Heart right ventricle (tissue), 16 donors: ENCODE measurements at regions not wholly inside any gene's neighbourhood (a gene's known extent, or its start where the extent isn't known, plus 50 kb on each side); places are given as distances from the start of the nearest gene placed in this dataset.

Experiments used
- ATAC-seq, 8 donors: fragments of 200-7000 bp; cut with Tn5 transposase; one replicate each; pipeline ENCODE4 v1.9.1; 2020; ENCODE audit warnings: mild to moderate bottlenecking in 8 of 8, moderate library complexity in 8 of 8, moderate number of reproducible peaks in 1 of 8
- DNase-seq, 2 donors: peaks; one replicate each; pipeline ENCODE4 v3.0.0-alpha.2; 2020
- H3K27ac ChIP-seq, 10 donors: fragments of 200-600 bp; sonication (generic) in 2 of 10; one replicate each; pipeline versions ENCODE4 v1.5.0 to v1.8.0; 2020 to 2022; ENCODE audit warnings: mild to moderate bottlenecking in 3 of 10
- H3K27me3 ChIP-seq, 7 donors: fragments of 200-600 bp; one replicate each; pipeline ENCODE4 v1.8.0; 2021 to 2022; ENCODE audit warnings: mild to moderate bottlenecking in 2 of 7
- H3K36me3 ChIP-seq, 9 donors: fragments of 200-600 bp; sonication (generic) in 1 of 9; one replicate each; pipeline versions ENCODE4 v1.5.0 to v1.8.0; 2020 to 2022; ENCODE audit warnings: mild to moderate bottlenecking in 2 of 9
- H3K4me1 ChIP-seq, 9 donors: fragments of 200-600 bp; sonication (generic) in 1 of 9; one replicate each; pipeline versions ENCODE4 v1.5.0 to v1.8.0; 2020 to 2022; ENCODE audit warnings: mild to moderate bottlenecking in 4 of 9
- H3K4me3 ChIP-seq, 10 donors: fragments of 200-600 bp; sonication (generic) in 2 of 10; one replicate each; pipeline versions ENCODE4 v1.5.0 to v1.8.0; 2020 to 2022; ENCODE audit warnings: mild to moderate bottlenecking in 7 of 10, moderate library complexity in 2 of 10
- H3K9me3 ChIP-seq, 11 donors: fragments of 200-600 bp in 10 of 11; sonication (generic) in 2 of 11; one replicate each; pipeline versions ENCODE4 v1.5.0 to v1.8.0; 2013 to 2022; ENCODE audit warnings: mild to moderate bottlenecking in 2 of 11, control low read depth in 1 of 11, moderate library complexity in 1 of 11
- CTCF ChIP-seq, 9 donors: fragments of 200-600 bp; sonication (generic) in 2 of 9; IDR thresholded peaks; one replicate each; pipeline versions ENCODE4 v1.5.0 to v1.8.0; 2021 to 2022; ENCODE audit warnings: antibody characterized with exemption in 9 of 9, mild to moderate bottlenecking in 5 of 9, moderate library complexity in 1 of 9
- WGBS, 2 donors: extraction: QIAGEN DNeasy Blood & Tissue Kit; methylation state at CpG; one replicate each; pipeline ENCODE4 v1.1.7; 2013; ENCODE audit warnings: inconsistent platforms in 1 of 2; 5-methylcytosine and 5-hydroxymethylcytosine counted together
- intact Hi-C, 10 donors: fragments of 100-400 bp; cut with DNase I; formaldehyde crosslinking; loops; one replicate each; pipeline versions ENCODE4 v1.11.1 to v1.14.2; 2022
- donor health status: Arrhythmogenic right ventricular cardiomyopathy.
- donor health status: ischemic (EF 13 %, LVEDD 7.1; RV severe dilation, severe dysfunction).
- donor health status: healthy with polysubstance abuse.
- donor health status: DM: no; HTN: yes; CAD: no.
- donor health status: DM: no; HTN: no; CAD: no.
- donor health status: ischemic (EF 25% LVEDD 6.9; RV normal size, moderate dysfunction).
- donor health status: ischemic (EF 25% LVEDD 5.7; RV mildly dilated, moderate dysfunction).
- donor health status: healthy.
- donor health status: DM: yes; HTN: yes; CAD: no.
- donor health status: Ischemic cardiomyopathy.
- donor health status: ischemic (EF 35%, LVEDD 5.7; RV mildly dilated, moderate dysfunction).
- donor health status: nonischemic (EF 11% LVEDD 7.7; RV severe dilation, severe dysfunction).
- donor health status: DM: yes; HTN: yes; CAD: no.
- donor health status: PGD.
- donor health status: ischemic (EF 29% LVEDD 5.4; RV normal size, mild dysfunction).
- donor health status: nonischemic (EF 23%, LVEDD 6.1; RV moderate dilation, normal function).

DNA sequence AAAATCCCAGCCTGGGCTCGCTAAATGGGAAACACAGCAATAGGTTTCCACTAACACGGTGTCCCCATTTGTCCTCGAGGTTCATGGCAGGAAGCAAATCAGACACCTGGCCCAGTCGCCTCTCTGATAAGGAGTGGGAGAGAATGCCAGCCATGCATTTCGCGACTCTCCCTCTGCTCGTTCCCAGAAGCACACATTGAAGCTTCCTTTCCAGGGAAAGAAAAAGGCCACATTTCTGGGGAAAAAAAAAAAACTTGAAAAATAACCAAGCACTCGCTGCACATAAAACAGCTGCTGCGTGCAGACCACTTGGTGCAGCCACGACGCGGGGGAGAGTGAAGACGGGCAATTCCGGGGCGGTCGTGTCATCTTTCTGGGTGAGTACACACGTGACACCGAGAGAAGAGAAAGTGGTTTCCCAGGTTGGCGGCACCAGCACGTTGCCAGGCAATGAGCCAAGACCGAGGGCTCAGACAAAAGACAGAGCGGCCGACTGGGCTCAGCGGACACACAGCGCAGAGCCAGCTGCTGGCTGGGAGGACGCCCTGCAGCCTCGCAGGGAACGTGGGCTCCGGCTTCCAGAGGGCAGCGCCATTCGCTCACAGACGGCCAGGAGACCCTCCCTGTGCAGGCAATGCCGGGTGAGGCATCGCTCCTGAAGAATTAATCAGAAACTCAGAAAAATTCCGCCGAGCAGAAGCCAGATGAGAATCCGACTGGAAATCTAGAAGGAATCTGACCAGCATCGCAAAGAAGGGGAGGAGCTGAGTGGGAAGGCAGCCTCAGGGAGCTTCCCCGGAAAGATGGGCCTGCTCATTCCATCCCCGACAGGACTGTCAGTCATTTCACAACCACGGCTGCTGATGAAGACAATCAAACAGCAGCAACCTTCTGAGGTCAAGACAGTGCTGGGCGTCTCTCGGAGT lies 83.2 kb upstream of the IRS2 start:
- 13 to 30% methylated on average over 43 of the region's 43 CpGs for WGBS, 2 donors
- intact Hi-C loops: loop anchor here in 6 of 10 donors (5.0 to 10.0 kb wide), 4 partner anchors 85 to 238 kb away; partner anchors contain the start of gene IRS2 (in 1 of the 6)
- no peaks in the 10 kb centered on the region for H3K9me3 ChIP-seq

DNA sequence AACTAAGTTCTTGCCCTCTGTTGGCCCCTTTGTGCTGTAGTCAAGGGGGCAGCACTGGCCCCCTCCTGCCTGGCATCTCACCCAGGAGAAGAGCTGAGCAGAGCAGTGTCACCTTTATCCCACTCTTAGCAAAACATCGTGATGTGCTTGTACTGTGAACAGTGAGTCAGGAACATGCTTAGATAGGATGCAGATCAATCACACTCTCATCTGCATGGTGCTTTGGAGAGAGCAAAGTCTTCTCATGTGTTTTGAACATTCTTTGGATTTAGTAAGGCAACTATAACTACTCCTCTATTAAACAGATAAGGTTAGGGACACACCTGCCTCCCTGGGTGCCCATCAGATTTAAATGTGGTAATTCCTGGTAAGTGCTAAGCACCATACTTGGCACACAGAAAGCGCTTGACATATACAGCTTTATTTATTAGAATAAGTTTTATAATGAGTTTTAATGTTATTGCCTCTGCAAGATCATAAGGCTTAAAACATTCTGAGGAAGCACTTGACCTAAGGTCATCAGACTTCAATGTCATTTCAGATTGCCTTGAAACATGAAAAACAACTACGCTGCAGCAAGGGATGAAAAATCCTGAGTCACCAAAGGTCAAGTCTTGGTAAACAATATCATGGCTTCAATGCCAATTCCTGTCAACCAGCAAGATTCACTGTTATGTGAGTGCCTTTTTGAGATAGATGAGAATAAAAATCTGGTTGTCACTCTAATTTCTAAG lies 82.4 kb upstream of the IRS2 start:
- ATAC-seq: no peak
- H3K27me3 ChIP-seq: no peaks in the 10 kb centered on the region
- peak overlapping the region in 6 of 10 donors; percentile 27 to 52 (median 47) for H3K4me3 ChIP-seq
- no peaks in the 10 kb centered on the region for H3K9me3 ChIP-seq
- no peak for DNase-seq
- intact Hi-C loops: loop anchor here in 3 of 10 donors (5.0 to 10.0 kb wide), 3 partner anchors 84 to 239 kb away; partner anchors contain the start of gene IRS2 (in 1 of the 3)
- peak overlapping the region in 9 of 10 donors; percentile 24 to 87 (median 57) for H3K27ac ChIP-seq
- no peaks in the 10 kb centered on the region for H3K36me3 ChIP-seq
- H3K4me1 ChIP-seq: peaks cover 0 to 29% (median 19%) of the 10 kb centered on the region in 9 donors
- TF ChIP-seq CTCF (IDR thresholded peaks at IDR 0.05): no peak
- 50 to 59% methylated on average over 3 of the region's 3 CpGs for WGBS, 2 donors

More for the DNA sequence above, 83.2 kb upstream of the IRS2 start:
- peaks cover 0 to 38% (median 19%) of the 10 kb centered on the region in 9 donors for H3K4me1 ChIP-seq
- DNase-seq (peak; percentile 80 to 81), ATAC-seq (peak; percentile 83 to 94 (median 88))
- peak overlapping the region in 9 of 10 donors; percentile 15 to 52 (median 44) for H3K4me3 ChIP-seq
- no peaks in the 10 kb centered on the region for H3K36me3 ChIP-seq
- H3K27ac ChIP-seq: peak overlapping the region; percentile 42 to 87 (median 64)
- no peaks in the 10 kb centered on the region for H3K27me3 ChIP-seq
- peak in 6 of 9 donors; percentile 16 to 50 (median 38) for TF ChIP-seq CTCF (IDR thresholded peaks at IDR 0.05)

DNA sequence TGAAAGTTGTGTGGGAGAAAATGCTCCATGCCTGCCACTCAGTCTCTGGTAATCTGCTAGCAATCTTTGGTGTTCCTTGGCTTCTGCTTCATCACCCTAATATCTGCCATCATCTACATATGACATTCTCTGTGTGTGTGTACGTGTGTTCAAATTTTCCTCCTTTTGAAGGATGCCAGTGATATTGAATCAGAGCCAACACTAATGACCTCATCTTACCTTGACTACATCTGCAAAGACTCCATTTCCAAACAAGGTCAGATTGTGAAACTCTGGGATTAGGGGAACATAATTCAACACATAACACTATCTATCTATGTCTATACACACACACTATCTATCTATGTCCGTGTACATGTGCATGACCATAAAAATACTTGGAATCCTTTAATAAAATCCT lies 81.4 kb upstream of the IRS2 start:
- DNase-seq: no peak
- Histone ChIP-seq H3K36me3 (no peaks in the 10 kb centered on the region), H3K27me3 (no peaks in the 10 kb centered on the region), H3K9me3 (no peaks in the 10 kb centered on the region), H3K4me1 (peaks cover 0 to 29% (median 19%) of the 10 kb centered on the region in 9 donors), H3K4me3 (no peak overlapping the region), H3K27ac (peak overlapping the region in 1 of 10 donors; percentile 41)
- intact Hi-C loops: loop anchor here in 3 of 10 donors (5.0 to 10.0 kb wide), 3 partner anchors 83 to 240 kb away; partner anchors contain the start of gene IRS2 (in 1 of the 3)
- WGBS, 2 donors: 52 to 55% methylated on average over 2 of the region's 2 CpGs
- TF ChIP-seq CTCF (IDR thresholded peaks at IDR 0.05): no peak
- ATAC-seq: no peak

- Histone ChIP-seq H3K4me3 (no peak overlapping the region), H3K4me1 (peaks cover 0 to 4% (median 0%) of the 10 kb centered on the region in 9 donors), H3K9me3 (no peaks in the 10 kb centered on the region), H3K36me3 (no peaks in the 10 kb centered on the region), H3K27ac (no peak overlapping the region), H3K27me3 (peaks cover 0 to 5% (median 0%) of the 10 kb centered on the region in 7 donors)
- no peak for DNase-seq
- intact Hi-C loops: loop anchor here in 2 of 10 donors (10.0 kb wide), 2 partner anchors 78 to 242 kb away; partner anchors contain the start of gene IRS2 (in 1 of the 2)
- ATAC-seq: no peak
- TF ChIP-seq CTCF (IDR thresholded peaks at IDR 0.05): no peak
- 56 to 60% methylated on average over 2 of the region's 2 CpGs for WGBS, 2 donors
Observed at GRCh38 chr13:109862627-109863026, 76.2 kb upstream of the IRS2 start.
